ENCODE measurements at regions not wholly inside any gene's neighbourhood (a gene's known extent, or its start where the extent isn't known, plus 50 kb on each side); places are given as distances from the start of the nearest gene placed in this dataset.

- TF ChIP-seq Cebpa-rat (IDR thresholded peaks at IDR 0.05): no peak
- Histone ChIP-seq H3K9me3 (no peaks in the 10 kb centered on the region), H3K27ac (no peak overlapping the region), H3K4me1 (0 out of 2 replicates have a peak, but pooled peaks cover 3% of the 10 kb centered on the region), H3K27me3 (peaks cover 64% of the 10 kb centered on the region), H3K36me3 (no peaks in the 10 kb centered on the region), H3K4me3 (no peak overlapping the region), H3K4me2 (no peak overlapping the region), H4K20me1 (no peaks in the 10 kb centered on the region), H3K9ac (no peak overlapping the region)
Observed at GRCh38 chr12:132403636-132404434, 74.4 kb upstream of the GALNT9 start.

DNA sequence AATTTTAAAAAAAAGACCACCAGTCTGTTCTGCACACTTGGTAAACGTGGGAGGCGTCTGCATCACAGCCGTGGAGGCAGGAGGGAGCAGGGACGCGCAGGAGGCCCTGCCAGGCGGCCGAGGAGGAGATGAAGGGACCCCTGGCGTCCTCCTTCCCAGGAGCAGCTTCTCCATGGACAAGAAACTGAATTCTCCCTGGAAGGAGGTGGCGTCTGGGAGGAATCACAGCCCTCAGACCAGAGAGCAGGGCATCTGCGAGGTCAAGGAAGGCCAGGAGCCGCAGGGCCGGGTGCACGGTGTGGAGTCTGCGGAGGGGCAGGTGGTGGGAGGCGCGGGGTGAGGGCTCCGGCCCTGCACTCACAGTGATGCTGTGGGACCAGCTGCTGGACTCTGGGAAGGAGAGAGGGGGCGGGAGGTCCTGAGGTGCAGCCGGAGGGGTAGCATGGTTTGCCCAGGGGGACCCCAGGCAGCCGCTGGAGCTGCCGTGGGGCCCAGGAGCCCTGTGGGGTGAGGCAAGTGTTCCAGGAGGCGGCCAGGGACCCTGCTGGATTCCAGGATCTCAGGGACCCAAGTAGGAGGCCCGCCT lies 73.5 kb upstream of the GALNT9 start:
- no peak overlapping the region for H3K4me3 ChIP-seq
- H3K9ac ChIP-seq: no peak overlapping the region
- no peaks in the 10 kb centered on the region for H4K20me1 ChIP-seq
- no peak for TF ChIP-seq Cebpa-rat (IDR thresholded peaks at IDR 0.05)
- H3K9me3 ChIP-seq: no peaks in the 10 kb centered on the region
- H3K4me1 ChIP-seq: 0 out of 2 replicates have a peak, but pooled peaks cover 3% of the 10 kb centered on the region
- peaks cover 73% of the 10 kb centered on the region for H3K27me3 ChIP-seq
- no peaks in the 10 kb centered on the region for H3K36me3 ChIP-seq
- H3K4me2 ChIP-seq: no peak overlapping the region
- no peak overlapping the region for H3K27ac ChIP-seq

DNA sequence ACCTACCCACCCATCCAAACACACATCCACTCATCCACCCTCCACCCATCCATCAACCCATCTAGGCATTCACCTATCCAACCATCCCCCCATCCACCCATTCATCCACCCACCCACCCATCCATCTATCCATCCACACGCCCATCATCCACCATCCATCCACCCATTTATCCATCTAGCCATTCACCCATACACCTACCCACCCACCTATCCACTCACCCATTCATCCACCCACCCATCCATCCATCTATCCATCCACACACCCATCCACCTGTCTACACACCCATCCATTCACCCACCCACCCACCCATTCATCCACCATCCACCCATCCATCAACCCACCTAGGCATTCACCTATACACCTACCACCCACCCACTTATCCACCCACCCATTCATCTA lies 72.6 kb upstream of the GALNT9 start:
- Histone ChIP-seq H4K20me1 (no peaks in the 10 kb centered on the region; the same call in 1 of the 2 replicates), H3K36me3 (no peaks in the 10 kb centered on the region), H3K4me3 (no peak overlapping the region), H3K9me3 (no peaks in the 10 kb centered on the region), H3K9ac (no peak overlapping the region), H3K27ac (no peak overlapping the region), H3K4me2 (no peak overlapping the region), H3K4me1 (0 out of 2 replicates have a peak, but pooled peaks cover 3% of the 10 kb centered on the region), H3K27me3 (peaks cover 83% of the 10 kb centered on the region)
- no peak for TF ChIP-seq Cebpa-rat (IDR thresholded peaks at IDR 0.05)

DNA sequence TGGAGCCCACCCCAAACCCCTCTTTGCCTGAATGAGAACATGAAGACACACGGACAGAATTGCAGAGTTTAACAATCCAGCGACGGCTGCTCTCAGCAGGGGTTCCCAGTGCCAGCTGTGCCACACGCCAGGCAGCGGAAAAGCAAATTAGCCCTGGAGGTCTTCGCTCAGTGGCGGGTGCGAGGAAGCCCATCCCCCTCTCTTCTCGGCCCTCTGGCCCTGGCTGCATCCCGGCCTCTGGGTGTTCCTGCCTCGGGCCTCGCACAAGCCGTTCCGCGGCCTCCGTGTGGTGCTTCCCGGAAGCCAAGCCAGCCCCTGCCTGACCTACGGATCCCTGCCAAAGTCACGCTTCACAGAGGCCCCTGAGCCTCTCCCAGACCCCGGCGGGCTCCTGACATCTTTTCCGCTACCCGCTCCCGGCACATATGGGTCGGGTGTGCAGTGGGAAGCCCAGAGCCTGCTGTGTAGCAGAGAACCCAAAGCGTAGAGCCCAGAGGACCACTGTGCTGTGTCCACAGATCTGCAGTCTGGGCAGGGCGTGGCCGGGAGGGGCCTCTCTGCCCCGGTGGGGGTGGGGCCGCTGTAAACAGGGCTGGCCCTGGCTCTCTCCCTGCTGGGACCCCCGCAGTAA lies 70.7 kb upstream of the GALNT9 start:
- no peaks in the 10 kb centered on the region for H3K36me3 ChIP-seq
- H3K4me2 ChIP-seq: no peak overlapping the region
- peaks cover 15% of the 10 kb centered on the region; the same call in 1 of the 2 replicates for H3K4me1 ChIP-seq
- no peak overlapping the region for H3K4me3 ChIP-seq
- no peaks in the 10 kb centered on the region; the same call in 1 of the 2 replicates for H4K20me1 ChIP-seq
- H3K27me3 ChIP-seq: peaks cover 87% of the 10 kb centered on the region
- H3K9ac ChIP-seq: no peak overlapping the region
- H3K27ac ChIP-seq: no peak overlapping the region
- no peak for TF ChIP-seq Cebpa-rat (IDR thresholded peaks at IDR 0.05)
- no peaks in the 10 kb centered on the region for H3K9me3 ChIP-seq

- TF ChIP-seq Cebpa-rat (IDR thresholded peaks at IDR 0.05): no peak
- Histone ChIP-seq H3K9ac (no peak overlapping the region), H3K27me3 (peaks cover 89% of the 10 kb centered on the region), H3K9me3 (no peaks in the 10 kb centered on the region), H3K4me3 (no peak overlapping the region), H4K20me1 (no peaks in the 10 kb centered on the region; the same call in 1 of the 2 replicates), H3K36me3 (no peaks in the 10 kb centered on the region), H3K27ac (no peak overlapping the region), H3K4me1 (peaks cover 15% of the 10 kb centered on the region; the same call in 1 of the 2 replicates), H3K4me2 (no peak overlapping the region)
Observed at GRCh38 chr12:132399092-132400010, 70.0 kb upstream of the GALNT9 start.

DNA sequence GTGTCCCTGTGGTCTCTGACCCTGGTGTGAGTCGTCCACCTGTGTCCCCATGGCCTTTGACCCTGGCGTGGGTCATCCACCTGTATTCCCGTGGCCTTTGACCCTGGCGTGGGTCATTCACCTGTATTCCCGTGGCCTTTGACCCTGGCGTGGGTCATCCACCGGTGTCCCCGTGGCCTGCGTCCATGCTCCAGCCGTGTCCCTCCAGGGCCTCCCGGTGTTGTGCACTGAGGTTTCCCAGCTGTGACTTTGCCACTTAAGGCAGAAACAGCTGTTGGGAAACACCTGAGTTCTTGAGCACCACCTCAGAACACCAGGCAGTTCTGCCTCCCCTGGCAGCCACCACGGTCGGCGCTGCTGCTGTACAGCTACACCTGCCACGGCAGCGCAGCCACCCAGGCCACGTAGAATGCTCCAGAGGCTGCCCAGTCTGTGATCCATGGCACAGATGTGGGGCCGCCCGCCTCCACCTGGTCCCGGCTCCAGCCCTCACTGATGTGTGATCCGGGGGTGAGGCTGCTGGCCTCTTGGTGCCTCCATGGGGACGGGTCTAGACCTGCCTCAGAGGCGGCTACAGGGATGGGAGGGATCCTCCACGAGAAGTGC lies 69.1 kb upstream of the GALNT9 start:
- H3K27me3 ChIP-seq: peaks cover 89% of the 10 kb centered on the region
- no peaks in the 10 kb centered on the region; the same call in 1 of the 2 replicates for H4K20me1 ChIP-seq
- H3K4me3 ChIP-seq: no peak overlapping the region
- no peak for TF ChIP-seq Cebpa-rat (IDR thresholded peaks at IDR 0.05)
- no peak overlapping the region for H3K27ac ChIP-seq
- no peaks in the 10 kb centered on the region for H3K9me3 ChIP-seq
- no peaks in the 10 kb centered on the region for H3K36me3 ChIP-seq
- H3K4me1 ChIP-seq: peaks cover 12% of the 10 kb centered on the region; the same call in 1 of the 2 replicates
- H3K4me2 ChIP-seq: no peak overlapping the region
- H3K9ac ChIP-seq: no peak overlapping the region

GRCh38 chr12:132397934-132398385 lies 68.6 kb upstream of the GALNT9 start:
- Histone ChIP-seq H3K27ac (no peak overlapping the region), H3K9ac (no peak overlapping the region), H3K4me3 (no peak overlapping the region), H4K20me1 (no peaks in the 10 kb centered on the region; the same call in 1 of the 2 replicates), H3K27me3 (peaks cover 83% of the 10 kb centered on the region), H3K4me1 (peaks cover 12% of the 10 kb centered on the region; the same call in 1 of the 2 replicates), H3K9me3 (no peaks in the 10 kb centered on the region), H3K4me2 (no peak overlapping the region), H3K36me3 (no peaks in the 10 kb centered on the region)
- TF ChIP-seq Cebpa-rat (IDR thresholded peaks at IDR 0.05): no peak

DNA sequence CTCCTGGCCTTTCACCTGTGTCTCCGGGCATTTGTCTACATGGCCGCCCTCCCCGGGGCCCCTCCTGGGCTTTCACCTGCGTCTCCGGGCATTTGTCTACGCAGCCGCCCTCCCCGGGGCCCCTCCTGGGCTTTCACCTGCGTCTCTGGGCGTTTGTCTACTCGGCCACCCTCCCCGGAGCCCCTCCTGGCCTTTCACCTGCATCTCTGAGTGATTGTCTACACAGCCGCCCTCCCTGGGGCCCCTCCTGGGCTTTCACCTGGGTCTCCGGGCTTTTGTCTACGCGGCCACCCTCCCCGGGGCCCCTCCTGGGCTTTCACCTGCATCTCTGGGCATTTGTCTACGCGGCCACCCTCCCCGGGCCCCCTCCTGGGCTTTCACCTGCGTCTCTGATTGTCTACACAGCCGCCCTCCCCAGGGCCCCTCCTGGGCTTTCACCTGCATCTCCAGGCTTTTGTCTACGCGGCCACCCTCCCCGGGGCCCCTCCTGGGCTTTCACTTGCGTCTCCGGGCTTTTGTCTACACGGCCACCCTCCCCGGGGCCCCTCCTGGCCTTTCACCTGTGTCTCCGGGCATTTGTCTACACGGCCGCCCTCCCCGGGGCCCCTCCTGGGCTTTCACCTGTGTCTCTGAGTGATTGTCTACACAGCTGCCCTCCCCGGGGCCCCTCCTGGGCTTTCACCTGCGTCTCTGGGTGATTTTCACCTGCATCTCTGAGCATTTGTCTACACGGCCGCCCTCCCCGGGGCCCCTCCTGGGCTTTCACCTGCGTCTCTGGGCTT lies 68.0 kb upstream of the GALNT9 start:
- Histone ChIP-seq H3K9me3 (no peaks in the 10 kb centered on the region), H3K27me3 (peaks cover 77% of the 10 kb centered on the region), H3K27ac (no peak overlapping the region)

More for the DNA sequence above, 68.0 kb upstream of the GALNT9 start:
- H3K4me1 ChIP-seq: peaks cover 12% of the 10 kb centered on the region; the same call in 1 of the 2 replicates
- no peak overlapping the region for H3K4me2 ChIP-seq
- H3K36me3 ChIP-seq: no peaks in the 10 kb centered on the region
- H3K9ac ChIP-seq: no peak overlapping the region
- H4K20me1 ChIP-seq: no peaks in the 10 kb centered on the region; the same call in 1 of the 2 replicates
- H3K4me3 ChIP-seq: no peak overlapping the region
- TF ChIP-seq Cebpa-rat (IDR thresholded peaks at IDR 0.05): no peak

Data from BLaER1 (cell line).